ENCODE measurements at regions not wholly inside any gene's neighbourhood (a gene's known extent, or its start where the extent isn't known, plus 50 kb on each side); places are given as distances from the start of the nearest gene placed in this dataset.

DNA sequence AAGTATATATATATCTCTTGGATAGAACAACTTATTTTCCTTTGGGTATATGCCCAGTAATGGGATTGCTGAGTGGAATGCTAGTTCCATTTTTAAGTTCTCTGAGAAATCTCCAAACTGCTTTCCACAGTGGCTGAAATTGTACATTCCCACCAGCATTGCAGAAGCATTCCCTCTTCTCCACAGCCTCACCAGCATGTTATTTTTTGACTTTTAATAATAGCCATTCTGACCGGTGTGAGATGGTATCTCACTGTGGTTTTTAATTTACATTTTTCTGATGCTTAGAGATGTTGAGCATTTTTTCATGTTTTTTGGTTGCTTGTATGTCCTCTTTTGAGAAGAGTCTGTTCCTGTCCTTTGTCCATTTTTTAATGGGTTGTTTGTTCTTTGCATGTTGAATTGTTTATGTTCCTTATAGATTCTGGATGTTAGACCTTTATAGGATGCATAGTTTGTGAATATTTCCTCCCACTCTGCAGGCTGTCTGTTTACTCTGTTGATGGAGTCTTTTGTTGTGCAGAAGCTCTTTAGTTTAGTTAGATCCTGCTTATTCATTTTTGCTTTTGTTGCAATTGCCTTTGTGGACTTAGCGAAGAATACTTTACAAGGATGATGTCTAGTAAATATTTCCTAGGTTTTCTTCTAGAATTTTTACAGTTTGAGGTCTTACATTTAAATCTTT, 82.7 kb upstream of the NR2F2 start:
- DNase-seq (ENCODE audit: low read depth), result peak; percentile 42

DNA sequence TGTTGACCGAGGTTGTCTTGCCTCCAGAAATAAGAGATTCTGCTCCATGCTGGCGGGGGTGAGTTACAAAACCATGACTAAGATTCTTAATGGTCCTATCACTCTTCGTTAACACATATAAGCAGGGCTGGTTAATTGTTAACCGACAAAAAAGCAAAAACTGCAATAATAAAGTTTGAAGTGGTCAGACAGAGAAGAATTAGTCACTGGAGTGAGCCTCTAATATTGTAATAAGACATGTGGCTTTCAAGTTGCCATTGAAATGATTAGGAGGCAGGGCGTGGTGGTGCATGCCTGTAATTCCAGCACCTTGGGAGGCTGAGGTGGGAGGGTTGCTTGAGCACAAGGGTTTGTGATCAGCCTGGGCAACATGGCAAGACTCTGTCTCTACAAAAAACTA, 78.4 kb upstream of the NR2F2 start:
- DNase-seq (ENCODE audit: low read depth), result no peak

GRCh38 chr15:96253006-96253747, 77.3 kb upstream of the NR2F2 start:
- no peak for DNase-seq (ENCODE audit: low read depth)

DNA sequence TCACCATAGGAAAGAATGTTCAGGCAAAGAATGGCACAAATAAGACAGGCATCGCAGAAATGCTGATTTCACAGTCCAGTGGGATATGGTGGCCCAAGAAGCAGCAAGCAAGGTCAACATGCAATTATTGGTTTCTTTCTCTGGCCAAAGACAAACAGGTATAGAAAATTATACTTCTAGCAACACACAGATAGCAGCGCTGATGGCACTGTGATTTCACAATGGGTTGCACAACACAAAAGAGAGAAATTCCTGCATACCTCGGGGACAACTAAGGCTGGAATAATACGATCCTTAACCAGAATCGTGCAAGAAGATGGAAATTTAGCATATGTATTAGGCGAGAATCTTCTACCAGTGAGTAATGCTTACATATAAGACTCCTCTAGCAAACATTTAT, 76.3 kb upstream of the NR2F2 start:
- DNase-seq (ENCODE audit: low read depth), result no peak

- DNase-seq (ENCODE audit: low read depth), result no peak
Observed at GRCh38 chr15:96255599-96255998, 74.9 kb upstream of the NR2F2 start.

GRCh38 chr15:96261575-96262034, 68.9 kb upstream of the NR2F2 start:
- no peak for DNase-seq (ENCODE audit: low read depth)

GRCh38 chr15:96262097-96262496, 68.4 kb upstream of the NR2F2 start:
- DNase-seq (ENCODE audit: low read depth), result no peak

GRCh38 chr15:96262549-96263489, 67.7 kb upstream of the NR2F2 start:
- peak; percentile 42 for DNase-seq (ENCODE audit: low read depth)

DNA sequence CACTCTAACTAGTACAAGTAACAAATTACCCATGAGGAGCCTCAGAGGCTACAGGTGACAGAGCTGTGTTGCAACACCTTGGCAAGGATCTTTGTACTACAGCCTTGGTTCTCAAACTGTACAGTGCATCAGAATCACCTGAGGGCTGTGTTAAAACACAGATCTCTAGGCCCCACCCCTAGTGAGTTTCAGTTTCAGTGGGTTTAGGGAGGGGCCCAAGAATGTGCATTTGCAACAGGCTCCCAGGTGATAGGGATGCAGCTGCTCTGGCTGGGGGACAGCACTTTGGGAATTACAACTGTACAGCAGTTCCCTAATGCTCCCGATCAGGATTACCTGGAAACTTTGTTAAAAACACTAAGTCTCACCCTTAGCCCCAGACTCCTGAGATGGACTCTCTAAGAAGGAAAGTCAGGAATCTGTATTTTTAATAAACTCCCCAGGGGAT, 66.1 kb upstream of the NR2F2 start:
- peak; percentile 33 for DNase-seq (ENCODE audit: low read depth)

GRCh38 chr15:96264801-96265515, 65.5 kb upstream of the NR2F2 start:
- peak; percentile 86 for DNase-seq (ENCODE audit: low read depth)

DNA sequence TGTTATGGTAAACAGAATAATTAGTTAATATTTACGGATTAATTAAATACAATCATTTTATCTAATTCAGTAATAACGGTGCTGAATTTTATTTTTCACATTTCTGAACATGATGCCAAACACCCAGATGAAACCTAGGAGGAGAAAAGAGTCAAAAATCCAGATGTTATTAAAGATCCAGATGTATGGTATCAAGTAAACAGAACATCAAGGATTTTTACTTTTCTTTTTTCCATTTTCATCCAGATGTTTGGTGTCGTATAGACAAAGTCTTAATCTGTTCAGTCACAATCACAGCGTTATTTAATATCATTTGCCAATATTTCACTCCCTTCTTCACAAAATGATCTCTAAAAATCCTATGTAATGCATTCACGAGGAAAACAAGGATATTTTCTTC, 64.0 kb upstream of the NR2F2 start:
- no peak for DNase-seq (ENCODE audit: low read depth)

GRCh38 chr15:96267463-96267862, 63.0 kb upstream of the NR2F2 start:
- DNase-seq (ENCODE audit: low read depth), result no peak

- DNase-seq (ENCODE audit: low read depth), result peak; percentile 77
Observed at GRCh38 chr15:96268442-96269204, 61.9 kb upstream of the NR2F2 start.

GRCh38 chr15:96270581-96271172, 59.8 kb upstream of the NR2F2 start:
- peak; percentile 88 for DNase-seq (ENCODE audit: low read depth)

- no peak for DNase-seq (ENCODE audit: low read depth)
Observed at GRCh38 chr15:96272427-96272826, 58.1 kb upstream of the NR2F2 start.

DNA sequence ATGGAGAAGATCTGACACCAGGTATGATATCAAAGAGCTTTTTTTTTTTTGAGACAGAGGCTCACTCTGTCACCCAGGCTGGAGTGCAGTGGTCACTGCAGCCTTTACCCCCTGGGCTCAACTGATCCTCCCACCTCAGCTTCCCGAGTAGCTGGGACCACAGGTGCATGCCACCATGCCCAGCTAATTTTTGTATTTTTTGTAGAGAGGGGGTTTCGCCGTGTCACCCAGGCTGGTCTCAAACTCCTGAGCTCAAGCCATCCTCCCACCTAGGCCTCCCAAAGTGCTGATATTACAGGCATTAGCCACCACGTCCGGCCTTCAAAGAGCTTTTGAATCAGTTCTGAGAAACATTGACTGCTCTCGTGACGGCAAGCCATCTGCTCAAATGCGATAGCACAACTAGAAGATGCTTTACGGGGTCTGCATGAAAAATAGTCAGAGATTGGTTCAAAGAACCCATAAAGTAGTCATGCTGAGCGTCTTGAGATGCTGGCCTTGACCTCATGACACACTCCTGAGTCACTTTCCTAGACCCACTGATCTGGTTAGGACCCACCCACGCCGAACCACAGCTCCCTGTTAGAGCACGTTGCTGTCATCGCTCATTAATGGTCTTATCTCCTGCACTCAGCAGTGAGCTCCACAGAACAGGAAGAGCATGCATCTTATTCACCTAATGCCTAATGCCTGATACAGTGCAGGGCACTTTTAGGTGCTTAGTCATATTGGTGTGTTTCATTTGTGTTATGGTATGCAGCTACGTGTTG, 57.0 kb upstream of the NR2F2 start:
- DNase-seq (ENCODE audit: low read depth), result peak; percentile 99

DNA sequence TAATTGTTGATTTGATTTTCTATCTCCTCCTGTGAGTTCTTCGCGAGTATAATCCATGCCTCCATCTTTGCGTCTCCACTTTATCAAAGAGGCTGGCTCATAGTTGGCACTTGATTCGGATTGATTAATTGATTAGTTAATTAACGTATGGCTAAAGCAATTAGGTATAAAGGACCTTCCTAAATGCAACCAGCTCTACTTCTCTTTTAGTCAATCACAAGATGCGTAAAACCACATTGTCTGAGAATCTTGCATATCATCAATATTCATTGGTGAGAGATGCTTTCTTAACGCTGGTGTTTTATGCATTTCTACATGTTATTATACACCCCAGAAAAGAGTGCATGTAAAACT, 56.4 kb upstream of the NR2F2 start:
- DNase-seq (ENCODE audit: low read depth), result no peak

GRCh38 chr15:96274698-96275097, 55.8 kb upstream of the NR2F2 start:
- peak; percentile 77 for DNase-seq (ENCODE audit: low read depth)

DNA sequence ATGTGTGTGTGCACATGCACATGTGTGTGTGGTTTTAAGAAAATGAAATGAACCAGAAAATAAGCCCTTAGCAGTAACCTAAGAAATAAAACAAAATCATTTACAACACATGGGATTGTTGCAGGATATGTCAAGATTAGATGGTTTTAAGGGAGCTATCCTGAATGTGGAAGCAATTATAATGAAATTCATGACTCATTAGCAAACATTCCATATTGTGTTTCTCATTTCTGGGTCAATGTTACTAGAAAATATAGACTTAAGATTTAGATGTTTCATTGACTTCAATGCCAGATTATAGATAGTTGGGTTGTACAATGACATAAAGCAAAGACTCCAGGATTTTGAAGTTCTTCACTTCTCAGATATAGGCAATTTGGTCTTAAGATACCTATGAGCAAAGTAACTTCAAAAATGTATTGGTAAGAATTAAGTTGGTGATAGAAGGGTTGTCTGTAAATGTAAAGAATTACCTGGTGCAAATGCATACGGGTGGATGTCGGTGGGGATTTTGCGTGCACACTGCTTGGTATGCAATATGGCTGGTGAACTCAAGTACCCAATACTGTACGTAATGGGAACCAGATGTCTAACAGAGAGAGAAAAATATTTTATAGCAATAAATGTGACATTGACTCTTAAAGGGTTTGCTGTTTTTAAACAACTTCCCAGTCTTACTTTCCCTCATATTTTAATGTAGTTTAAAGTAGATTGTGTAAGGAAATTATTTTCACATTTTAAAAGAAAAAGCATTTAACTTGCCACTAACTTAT, 53.9 kb upstream of the NR2F2 start:
- DNase-seq (ENCODE audit: low read depth), result peak; percentile 72

Measured in M059J (cell line).